Natural killer cell (primary cell): ENCODE measurements at regions not wholly inside any gene's neighbourhood (a gene's known extent, or its start where the extent isn't known, plus 50 kb on each side); places are given as distances from the start of the nearest gene placed in this dataset.
"Not testable (repeated sequence)": the region's sequence is repeated elsewhere in the genome, so short reads cannot be mapped to it uniquely, and the experiment has no call there.

Source experiments
- ATAC-seq, 3 donors: fragments of 150-1000 bp in 2 of 3; fragments of 200-7000 bp in 1 of 3; cut with Tn5 transposase; 1 replicate in 1 of 3; 2 replicates in 2 of 3; pipeline ENCODE4 v1.10.0; 2021; ENCODE audit warnings: mild to moderate bottlenecking in 2 of 3, moderate library complexity in 2 of 3
- DNase-seq, 2 donors: peaks; one replicate each; pipeline versions ENCODE4 v3.0.0 to v3.0.0-alpha.2; 2013 to 2021; ENCODE audit warnings: mixed read lengths in 1 of 2
- H3K27ac ChIP-seq: one replicate; pipeline ENCODE4 v1.5.1; 2013; ENCODE audit warnings: mild to moderate bottlenecking, low read length
- H3K27me3 ChIP-seq: one replicate; pipeline ENCODE4 v1.6.1; 2013; ENCODE audit warnings: low read length; ENCODE audit not compliant: control insufficient read depth, insufficient read depth
- H3K36me3 ChIP-seq: one replicate; pipeline ENCODE4 v1.6.1; 2013; ENCODE audit warnings: low read length; ENCODE audit not compliant: control insufficient read depth, insufficient read depth
- H3K4me1 ChIP-seq: one replicate; pipeline ENCODE4 v1.6.1; 2013; ENCODE audit warnings: low read length; ENCODE audit not compliant: control insufficient read depth, insufficient read depth
- H3K4me3 ChIP-seq: one replicate; pipeline ENCODE4 v1.5.1; 2013; ENCODE audit warnings: low read length
- H3K9me3 ChIP-seq: one replicate; pipeline ENCODE4 v1.6.1; 2013; ENCODE audit warnings: low read length; ENCODE audit not compliant: control insufficient read depth, insufficient read depth
- H3K27ac Mint-ChIP-seq, 2 donors: one replicate each; pipeline ENCODE4 v1.8.0; 2022; ENCODE audit warnings: mild to moderate bottlenecking in 2 of 2, mixed read lengths in 2 of 2, moderate library complexity in 1 of 2
- H3K27me3 Mint-ChIP-seq, 2 donors: one replicate each; pipeline ENCODE4 v1.8.0; 2022; ENCODE audit warnings: low read depth in 2 of 2, mixed read lengths in 2 of 2
- H3K36me3 Mint-ChIP-seq: one replicate; pipeline ENCODE4 v1.8.0; 2022; ENCODE audit warnings: mixed read lengths
- H3K4me1 Mint-ChIP-seq, 2 donors: one replicate each; pipeline ENCODE4 v1.8.0; 2022; ENCODE audit warnings: mixed read lengths in 2 of 2
- H3K4me3 Mint-ChIP-seq: one replicate; pipeline ENCODE4 v1.8.0; 2022; ENCODE audit warnings: mild to moderate bottlenecking, moderate library complexity, mixed read lengths
- H3K9me3 Mint-ChIP-seq, 2 donors: one replicate each; pipeline ENCODE4 v1.8.0; 2022; ENCODE audit warnings: mixed read lengths in 2 of 2
- CTCF ChIP-seq: fragments of 200-600 bp; IDR thresholded peaks from one replicate; pipeline ENCODE4 v1.8.0; 2022; ENCODE audit warnings: antibody characterized with exemption
- whole genome bisulfite sequencing: methylation state at CpG from one replicate; pipeline ENCODE4 v1.1.7; 2013; ENCODE audit warnings: missing lambda C conversion rate; ENCODE audit not compliant: insufficient coverage; 5-methylcytosine and 5-hydroxymethylcytosine counted together
- intact Hi-C: fragments of 100-400 bp; cut with micrococcal nuclease; formaldehyde crosslinking; loops from one replicate; pipeline ENCODE4 v1.14.2; 2022

- Mint-ChIP-seq H3K9me3 (peaks cover 11 to 19% of the 10 kb centered on the region in 2 donors), H3K36me3 (peaks cover 9% of the 10 kb centered on the region), H3K27ac (no peak overlapping the region), H3K4me3 (no peak overlapping the region), H3K4me1 (no peaks in the 10 kb centered on the region), H3K27me3 (no peaks in the 10 kb centered on the region)
- no peaks in the 10 kb centered on the region for H3K27me3 ChIP-seq
- no peak for TF ChIP-seq CTCF
- no peaks in the 10 kb centered on the region for H3K4me1 ChIP-seq
- DNase-seq (no peak), ATAC-seq (no peak)
- 51% methylated on average over 2 of the region's 2 CpGs for WGBS
- H3K36me3 ChIP-seq: no peaks in the 10 kb centered on the region
- H3K4me3 ChIP-seq: no peak overlapping the region
- intact Hi-C loops: no loop called here
- no peak overlapping the region for H3K27ac ChIP-seq
- H3K9me3 ChIP-seq: peaks cover 2% of the 10 kb centered on the region
Observed at GRCh38 chr3:20984594-20985205, 766.3 kb downstream of the ZNF385D start.

GRCh38 chr3:20975188-20975651 is 775.8 kb downstream of the ZNF385D start:
- Mint-ChIP-seq H3K4me3 (no peak overlapping the region), H3K27me3 (no peaks in the 10 kb centered on the region), H3K27ac (no peak overlapping the region), H3K9me3 (peaks cover 15 to 31% of the 10 kb centered on the region in 2 donors), H3K4me1 (no peaks in the 10 kb centered on the region), H3K36me3 (peaks cover 11% of the 10 kb centered on the region)
- Histone ChIP-seq H3K27me3 (no peaks in the 10 kb centered on the region), H3K4me1 (no peaks in the 10 kb centered on the region), H3K27ac (no peak overlapping the region), H3K9me3 (peaks cover 4% of the 10 kb centered on the region), H3K36me3 (no peaks in the 10 kb centered on the region), H3K4me3 (no peak overlapping the region)
- intact Hi-C loops: no loop called here
- WGBS: 90% methylated on average over 4 of the region's 5 CpGs
- DNase-seq: no peak
- TF ChIP-seq CTCF: no peak
- ATAC-seq: no peak

- peaks cover 20 to 37% of the 10 kb centered on the region in 2 donors for H3K9me3 Mint-ChIP-seq
- peaks cover 11% of the 10 kb centered on the region for H3K36me3 Mint-ChIP-seq
Observed at GRCh38 chr3:20974396-20974795, 776.6 kb downstream of the ZNF385D start.

GRCh38 chr3:20970807-20971206 is 780.2 kb downstream of the ZNF385D start:
- ATAC-seq: not testable (repeated sequence)

More at GRCh38 chr3:20974396-20974795, 776.6 kb downstream of the ZNF385D start:
- no peaks in the 10 kb centered on the region for H3K27me3 Mint-ChIP-seq
- DNase-seq (no peak), ATAC-seq (no peak)
- intact Hi-C loops: no loop called here
- peaks cover 4% of the 10 kb centered on the region for H3K9me3 ChIP-seq
- no peak overlapping the region for H3K4me3 ChIP-seq
- H3K4me1 Mint-ChIP-seq: no peaks in the 10 kb centered on the region
- H3K4me1 ChIP-seq: no peaks in the 10 kb centered on the region
- no peak overlapping the region for H3K27ac ChIP-seq
- no peaks in the 10 kb centered on the region for H3K27me3 ChIP-seq
- H3K27ac Mint-ChIP-seq: no peak overlapping the region
- no peaks in the 10 kb centered on the region for H3K36me3 ChIP-seq
- TF ChIP-seq CTCF: no peak
- 71% methylated on average over 2 of the region's 3 CpGs for WGBS
- no peak overlapping the region for H3K4me3 Mint-ChIP-seq

GRCh38 chr3:20967485-20967884 is 781.5 kb upstream of the SGO1 start:
- H3K27ac ChIP-seq, H3K4me3 ChIP-seq, H3K27me3 ChIP-seq, H3K36me3 ChIP-seq, H3K27ac Mint-ChIP-seq, ATAC-seq, H3K4me1 ChIP-seq, DNase-seq, H3K9me3 ChIP-seq, H3K4me1 Mint-ChIP-seq, H3K4me3 Mint-ChIP-seq, H3K27me3 Mint-ChIP-seq, intact Hi-C loops: not testable (repeated sequence)
- peaks cover 11% of the 10 kb centered on the region for H3K36me3 Mint-ChIP-seq
- WGBS: 94% methylated on average over 2 of the region's 3 CpGs
- peaks cover 33 to 44% of the 10 kb centered on the region in 2 donors for H3K9me3 Mint-ChIP-seq

More at GRCh38 chr3:20970807-20971206, 780.2 kb downstream of the ZNF385D start:
- H3K4me3 Mint-ChIP-seq, intact Hi-C loops, H3K27ac Mint-ChIP-seq, H3K27me3 Mint-ChIP-seq, DNase-seq, H3K4me3 ChIP-seq, H3K27me3 ChIP-seq, H3K4me1 ChIP-seq, H3K36me3 ChIP-seq, H3K9me3 ChIP-seq, H3K4me1 Mint-ChIP-seq, H3K27ac ChIP-seq: not testable (repeated sequence)
- 79% methylated on average over 7 of the region's 7 CpGs for WGBS
- Mint-ChIP-seq H3K9me3 (peaks cover 31 to 43% of the 10 kb centered on the region in 2 donors), H3K36me3 (peaks cover 11% of the 10 kb centered on the region)
